ENCODE measurements at regions not wholly inside any gene's neighbourhood (a gene's known extent, or its start where the extent isn't known, plus 50 kb on each side); places are given as distances from the start of the nearest gene placed in this dataset.

- Histone ChIP-seq H3K36me3 (ENCODE audit: insufficient read depth, low read length) (no peaks in the 10 kb centered on the region), H3K4me3 (ENCODE audit: insufficient read depth, low read length) (no peak overlapping the region), H3K4me2 (ENCODE audit: insufficient read depth, low read length) (no peak overlapping the region), H3K9me3 (ENCODE audit: low read depth, low read length) (peaks cover 4% of the 10 kb centered on the region), H3K79me2 (ENCODE audit: insufficient read depth, low read length) (no peaks in the 10 kb centered on the region), H3K27me3 (ENCODE audit: insufficient read depth, low read length) (no peaks in the 10 kb centered on the region), H3K4me1 (ENCODE audit: insufficient read depth, low read length) (no peaks in the 10 kb centered on the region), H3K27ac (ENCODE audit: low read depth, low read length) (no peak overlapping the region), H4K20me1 (ENCODE audit: insufficient read depth, low read length) (no peaks in the 10 kb centered on the region), H2AFZ (ENCODE audit: low read length) (no peak overlapping the region)
- TF ChIP-seq CTCF (IDR thresholded peaks at IDR 0.05; ENCODE audit: extremely low read depth, low read depth, low read length): no peak
- DNase-seq (ENCODE audit: insufficient read length, low spot score, missing footprints): no peak
Observed at GRCh38 chr9:118238139-118238538, 533.9 kb downstream of the TLR4 start.

DNA sequence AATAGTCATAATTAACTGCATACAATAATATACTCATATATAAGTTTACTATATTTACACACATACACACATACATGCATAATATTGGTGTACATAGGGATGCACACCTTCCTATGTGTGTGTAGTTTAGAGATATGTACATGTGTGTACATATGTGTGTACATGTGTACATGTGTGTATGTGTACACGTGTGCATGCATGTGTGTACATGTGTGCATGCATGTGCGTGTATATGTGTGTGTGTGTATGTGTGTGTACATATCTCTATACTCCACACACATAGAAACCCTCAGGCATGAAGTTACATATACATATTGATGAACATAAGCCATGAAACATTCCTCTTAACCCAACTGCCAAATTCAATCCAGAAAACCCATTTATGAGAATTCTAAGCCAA is 547.8 kb downstream of the TLR4 start:
- no peak overlapping the region for H3K4me2 ChIP-seq (ENCODE audit: insufficient read depth, low read length)
- H2AFZ ChIP-seq (ENCODE audit: low read length): no peak overlapping the region
- H3K4me3 ChIP-seq (ENCODE audit: insufficient read depth, low read length): no peak overlapping the region
- no peaks in the 10 kb centered on the region for H3K4me1 ChIP-seq (ENCODE audit: insufficient read depth, low read length)
- no peaks in the 10 kb centered on the region for H3K27me3 ChIP-seq (ENCODE audit: insufficient read depth, low read length)
- no peaks in the 10 kb centered on the region for H4K20me1 ChIP-seq (ENCODE audit: insufficient read depth, low read length)
- H3K27ac ChIP-seq (ENCODE audit: low read depth, low read length): no peak overlapping the region
- no peak for DNase-seq (ENCODE audit: insufficient read length, low spot score, missing footprints)
- no peaks in the 10 kb centered on the region for H3K9me3 ChIP-seq (ENCODE audit: low read depth, low read length)
- no peaks in the 10 kb centered on the region for H3K36me3 ChIP-seq (ENCODE audit: insufficient read depth, low read length)
- TF ChIP-seq CTCF (IDR thresholded peaks at IDR 0.05; ENCODE audit: extremely low read depth, low read depth, low read length): no peak
- no peaks in the 10 kb centered on the region for H3K79me2 ChIP-seq (ENCODE audit: insufficient read depth, low read length)

DNA sequence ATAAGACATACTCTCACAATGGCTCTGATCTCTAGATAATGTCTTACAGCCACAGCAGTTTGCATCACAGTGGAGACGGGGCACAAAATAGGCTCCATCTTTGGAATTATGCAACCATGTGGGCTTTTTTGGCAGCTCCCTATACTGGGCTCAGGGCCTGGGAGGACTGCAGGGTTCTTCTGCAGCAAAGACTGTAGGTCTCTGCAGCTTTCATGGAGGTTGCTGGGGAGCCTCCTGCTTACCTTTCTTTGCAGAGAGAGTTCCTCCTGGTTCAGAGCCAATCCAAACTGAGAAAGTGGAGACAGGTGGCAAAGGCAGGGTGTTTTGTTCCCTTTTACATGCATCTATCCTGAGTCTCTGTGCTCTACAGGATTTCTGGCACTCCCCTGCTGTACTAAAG is 558.0 kb downstream of the TLR4 start:
- TF ChIP-seq CTCF (IDR thresholded peaks at IDR 0.05; ENCODE audit: extremely low read depth, low read depth, low read length): no peak
- Histone ChIP-seq H3K4me2 (ENCODE audit: insufficient read depth, low read length) (no peak overlapping the region), H3K4me1 (ENCODE audit: insufficient read depth, low read length) (no peaks in the 10 kb centered on the region), H3K9me3 (ENCODE audit: low read depth, low read length) (peaks cover 2% of the 10 kb centered on the region), H3K27me3 (ENCODE audit: insufficient read depth, low read length) (no peaks in the 10 kb centered on the region), H3K36me3 (ENCODE audit: insufficient read depth, low read length) (no peaks in the 10 kb centered on the region), H3K79me2 (ENCODE audit: insufficient read depth, low read length) (no peaks in the 10 kb centered on the region), H3K4me3 (ENCODE audit: insufficient read depth, low read length) (no peak overlapping the region), H2AFZ (ENCODE audit: low read length) (no peak overlapping the region), H4K20me1 (ENCODE audit: insufficient read depth, low read length) (no peaks in the 10 kb centered on the region), H3K27ac (ENCODE audit: low read depth, low read length) (no peak overlapping the region)
- no peak for DNase-seq (ENCODE audit: insufficient read length, low spot score, missing footprints)

DNA sequence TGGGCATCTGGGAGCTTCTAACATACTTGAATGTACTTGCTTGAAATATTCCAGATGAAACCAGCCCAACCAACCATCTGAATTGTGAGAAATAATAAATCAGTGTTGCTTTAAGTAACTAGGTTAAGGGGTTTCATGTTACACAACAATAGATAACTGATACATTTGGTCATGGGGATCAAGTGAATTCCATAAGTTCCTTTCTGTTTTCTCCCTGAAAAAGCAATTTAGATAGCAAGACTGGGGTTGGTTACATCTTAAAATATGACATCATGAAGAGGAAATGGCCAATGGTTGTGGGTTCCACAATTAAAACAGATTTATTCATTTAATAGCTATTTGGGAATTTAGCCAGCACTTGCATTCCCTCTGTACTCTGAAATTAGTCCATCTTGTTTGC is 559.7 kb downstream of the TLR4 start:
- Histone ChIP-seq H3K27me3 (ENCODE audit: insufficient read depth, low read length) (no peaks in the 10 kb centered on the region), H3K4me1 (ENCODE audit: insufficient read depth, low read length) (no peaks in the 10 kb centered on the region), H3K27ac (ENCODE audit: low read depth, low read length) (no peak overlapping the region), H4K20me1 (ENCODE audit: insufficient read depth, low read length) (no peaks in the 10 kb centered on the region), H3K4me2 (ENCODE audit: insufficient read depth, low read length) (no peak overlapping the region), H2AFZ (ENCODE audit: low read length) (no peak overlapping the region), H3K36me3 (ENCODE audit: insufficient read depth, low read length) (no peaks in the 10 kb centered on the region), H3K4me3 (ENCODE audit: insufficient read depth, low read length) (no peak overlapping the region), H3K9me3 (ENCODE audit: low read depth, low read length) (peaks cover 2% of the 10 kb centered on the region), H3K79me2 (ENCODE audit: insufficient read depth, low read length) (no peaks in the 10 kb centered on the region)
- DNase-seq (ENCODE audit: insufficient read length, low spot score, missing footprints): no peak
- no peak for TF ChIP-seq CTCF (IDR thresholded peaks at IDR 0.05; ENCODE audit: extremely low read depth, low read depth, low read length)
